Stromal cell of bone marrow (primary cell): ENCODE measurements at regions not wholly inside any gene's neighbourhood (a gene's known extent, or its start where the extent isn't known, plus 50 kb on each side); places are given as distances from the start of the nearest gene placed in this dataset.
"Not testable (repeated sequence)": the region's sequence is repeated elsewhere in the genome, so short reads cannot be mapped to it uniquely, and the experiment has no call there.

Experiments
- DNase-seq: peaks from one replicate; pipeline ENCODE4 v3.0.0-alpha.2; 2012; ENCODE audit warnings: low read depth

GRCh38 chr5:143908959-143909358, 97.0 kb downstream of the HMHB1 start:
- DNase-seq, result no peak

GRCh38 chr5:143913008-143913752, 101.2 kb downstream of the HMHB1 start:
- peak; percentile 65 for DNase-seq

GRCh38 chr5:143914756-143915155, 102.8 kb downstream of the HMHB1 start:
- no peak for DNase-seq

GRCh38 chr5:143916451-143916850, 104.5 kb downstream of the HMHB1 start:
- no peak for DNase-seq

GRCh38 chr5:143918961-143919360, 107.0 kb downstream of the HMHB1 start:
- DNase-seq, result no peak

GRCh38 chr5:143920772-143921171, 108.8 kb downstream of the HMHB1 start:
- DNase-seq, result no peak

- DNase-seq, result peak; percentile 89
Measured at GRCh38 chr5:143921525-143922311, 109.8 kb downstream of the HMHB1 start.

GRCh38 chr5:143922718-143923117, 110.8 kb downstream of the HMHB1 start:
- peak; percentile 78 for DNase-seq

GRCh38 chr5:143923634-143924266, 111.8 kb downstream of the HMHB1 start:
- DNase-seq, result no peak

- no peak for DNase-seq
Measured at GRCh38 chr5:143924311-143924978, 112.5 kb downstream of the HMHB1 start.

GRCh38 chr5:143924979-143925325, 113.0 kb downstream of the HMHB1 start:
- not testable (repeated sequence) for DNase-seq

GRCh38 chr5:143929486-143929885, 117.5 kb downstream of the HMHB1 start:
- DNase-seq, result no peak

GRCh38 chr5:143930561-143930960, 118.6 kb downstream of the HMHB1 start:
- DNase-seq, result no peak

GRCh38 chr5:143931476-143931875, 119.5 kb downstream of the HMHB1 start:
- no peak for DNase-seq

- DNase-seq, result no peak
Measured at GRCh38 chr5:143931986-143932385, 120.0 kb downstream of the HMHB1 start.

- DNase-seq, result no peak
Measured at GRCh38 chr5:143932584-143932983, 120.6 kb downstream of the HMHB1 start.

GRCh38 chr5:143933451-143933850, 121.5 kb downstream of the HMHB1 start:
- no peak for DNase-seq

GRCh38 chr5:143934821-143935220, 122.9 kb downstream of the HMHB1 start:
- DNase-seq, result no peak

- no peak for DNase-seq
Measured at GRCh38 chr5:143938230-143938629, 126.3 kb downstream of the HMHB1 start.

- no peak for DNase-seq
Measured at GRCh38 chr5:143946837-143947236, 134.9 kb downstream of the HMHB1 start.

GRCh38 chr5:143947313-143947712, 135.4 kb downstream of the HMHB1 start:
- no peak for DNase-seq

- DNase-seq, result no peak
Measured at GRCh38 chr5:143952809-143953208, 140.8 kb downstream of the HMHB1 start.
